ENCODE measurements at regions not wholly inside any gene's neighbourhood (a gene's known extent, or its start where the extent isn't known, plus 50 kb on each side); places are given as distances from the start of the nearest gene placed in this dataset.

DNA sequence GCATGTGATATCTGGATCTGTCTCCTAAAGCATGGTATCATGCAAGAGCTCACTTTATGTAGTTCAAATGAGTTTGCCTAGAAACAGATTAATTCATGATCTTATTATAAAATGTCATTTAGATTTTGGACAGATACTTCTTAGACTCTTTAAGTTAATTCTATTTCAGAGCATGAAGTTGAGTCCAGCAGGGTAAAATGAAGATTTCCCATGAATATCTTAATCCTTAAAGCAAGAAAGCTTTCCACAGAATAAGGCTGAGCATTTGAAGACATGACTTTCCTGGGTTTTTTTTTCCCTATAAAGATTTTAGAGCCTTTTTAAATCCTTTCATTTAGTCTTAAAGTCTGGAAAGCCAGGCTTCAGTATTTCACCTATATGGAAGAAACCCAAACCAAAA, 556.0 kb upstream of the GJE1 start:
- TF ChIP-seq, protein P1, sequence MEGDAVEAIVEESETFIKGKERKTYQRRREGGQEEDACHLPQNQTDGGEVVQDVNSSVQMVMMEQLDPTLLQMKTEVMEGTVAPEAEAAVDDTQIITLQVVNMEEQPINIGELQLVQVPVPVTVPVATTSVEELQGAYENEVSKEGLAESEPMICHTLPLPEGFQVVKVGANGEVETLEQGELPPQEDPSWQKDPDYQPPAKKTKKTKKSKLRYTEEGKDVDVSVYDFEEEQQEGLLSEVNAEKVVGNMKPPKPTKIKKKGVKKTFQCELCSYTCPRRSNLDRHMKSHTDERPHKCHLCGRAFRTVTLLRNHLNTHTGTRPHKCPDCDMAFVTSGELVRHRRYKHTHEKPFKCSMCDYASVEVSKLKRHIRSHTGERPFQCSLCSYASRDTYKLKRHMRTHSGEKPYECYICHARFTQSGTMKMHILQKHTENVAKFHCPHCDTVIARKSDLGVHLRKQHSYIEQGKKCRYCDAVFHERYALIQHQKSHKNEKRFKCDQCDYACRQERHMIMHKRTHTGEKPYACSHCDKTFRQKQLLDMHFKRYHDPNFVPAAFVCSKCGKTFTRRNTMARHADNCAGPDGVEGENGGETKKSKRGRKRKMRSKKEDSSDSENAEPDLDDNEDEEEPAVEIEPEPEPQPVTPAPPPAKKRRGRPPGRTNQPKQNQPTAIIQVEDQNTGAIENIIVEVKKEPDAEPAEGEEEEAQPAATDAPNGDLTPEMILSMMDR (IDR thresholded peaks at IDR 0.05; ENCODE audit: extremely low read depth, low read depth, low read length) = no peak
- Histone ChIP-seq H2AFZ (ENCODE audit: low read length) (no peak overlapping the region), H3K9me3 (ENCODE audit: low read depth, low read length) (no peaks in the 10 kb centered on the region), H3K79me2 (ENCODE audit: insufficient read depth, low read length) (no peaks in the 10 kb centered on the region), H3K27ac (ENCODE audit: low read depth, low read length) (no peak overlapping the region), H4K20me1 (ENCODE audit: insufficient read depth, low read length) (no peaks in the 10 kb centered on the region), H3K27me3 (ENCODE audit: insufficient read depth, low read length) (no peaks in the 10 kb centered on the region), H3K36me3 (ENCODE audit: insufficient read depth, low read length) (no peaks in the 10 kb centered on the region), H3K4me2 (ENCODE audit: insufficient read depth, low read length) (no peak overlapping the region), H3K4me1 (ENCODE audit: insufficient read depth, low read length) (peaks cover 7% of the 10 kb centered on the region), H3K4me3 (ENCODE audit: insufficient read depth, low read length) (no peak overlapping the region)
- no peak for DNase-seq (ENCODE audit: insufficient read length, low spot score, missing footprints)

DNA sequence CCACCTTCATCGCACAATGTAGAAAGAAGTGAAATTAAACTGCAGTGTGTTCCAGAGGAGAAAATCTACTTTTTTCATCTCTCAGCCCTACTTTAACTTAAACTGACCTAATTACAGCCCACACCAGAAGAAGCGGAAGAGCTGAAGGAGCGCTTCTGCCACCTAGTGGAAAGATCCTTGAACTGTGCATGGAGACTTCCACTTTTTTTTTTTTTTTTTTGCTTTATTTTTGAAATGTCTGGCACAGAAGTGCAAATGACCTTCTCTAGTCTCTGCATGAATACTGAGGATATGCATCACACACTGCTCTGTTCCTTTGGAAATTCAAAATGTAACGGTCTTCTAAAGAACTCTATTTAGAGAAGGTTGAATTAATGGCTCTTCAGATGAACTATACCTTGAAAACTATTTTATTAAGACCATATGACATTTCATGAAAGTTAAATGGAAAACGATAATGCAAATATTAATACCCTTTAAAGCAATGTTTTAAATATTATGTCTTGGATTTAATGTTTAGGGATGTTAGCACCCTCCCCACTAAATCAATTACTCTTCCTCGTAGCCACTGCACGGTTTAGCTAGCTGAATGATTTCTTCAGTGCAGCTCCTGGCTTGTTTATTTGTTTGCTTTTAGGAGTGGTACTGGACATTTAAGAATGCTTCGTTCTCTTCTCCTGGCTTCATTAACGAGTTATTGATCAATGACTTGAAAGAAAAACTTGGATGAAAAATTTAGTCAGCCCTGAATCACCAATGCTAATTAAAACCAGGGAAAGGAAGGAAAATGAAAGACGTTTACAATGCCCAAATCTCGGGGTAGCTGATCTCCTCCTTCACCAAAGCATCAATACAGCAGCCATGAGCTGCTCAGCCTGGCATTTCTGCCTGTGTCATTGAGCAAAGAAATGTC, 569.6 kb upstream of the GJE1 start:
- DNase-seq (ENCODE audit: insufficient read length, low spot score, missing footprints) = peak; percentile 91
- peak overlapping the region; percentile 53 for H3K4me2 ChIP-seq (ENCODE audit: insufficient read depth, low read length)
- H2AFZ ChIP-seq (ENCODE audit: low read length) = peak overlapping the region; percentile 81
- no peaks in the 10 kb centered on the region for H3K79me2 ChIP-seq (ENCODE audit: insufficient read depth, low read length)
- H3K27ac ChIP-seq (ENCODE audit: low read depth, low read length) = peak overlapping the region; percentile 50
- no peaks in the 10 kb centered on the region for H3K27me3 ChIP-seq (ENCODE audit: insufficient read depth, low read length)
- H3K36me3 ChIP-seq (ENCODE audit: insufficient read depth, low read length) = no peaks in the 10 kb centered on the region
- H3K4me3 ChIP-seq (ENCODE audit: insufficient read depth, low read length) = peak overlapping the region; percentile 48
- H3K4me1 ChIP-seq (ENCODE audit: insufficient read depth, low read length) = peaks cover 14% of the 10 kb centered on the region
- TF ChIP-seq, protein P1 (IDR thresholded peaks at IDR 0.05; ENCODE audit: extremely low read depth, low read depth, low read length) = peak; percentile 92
- no peaks in the 10 kb centered on the region for H4K20me1 ChIP-seq (ENCODE audit: insufficient read depth, low read length)
- no peaks in the 10 kb centered on the region for H3K9me3 ChIP-seq (ENCODE audit: low read depth, low read length)

DNA sequence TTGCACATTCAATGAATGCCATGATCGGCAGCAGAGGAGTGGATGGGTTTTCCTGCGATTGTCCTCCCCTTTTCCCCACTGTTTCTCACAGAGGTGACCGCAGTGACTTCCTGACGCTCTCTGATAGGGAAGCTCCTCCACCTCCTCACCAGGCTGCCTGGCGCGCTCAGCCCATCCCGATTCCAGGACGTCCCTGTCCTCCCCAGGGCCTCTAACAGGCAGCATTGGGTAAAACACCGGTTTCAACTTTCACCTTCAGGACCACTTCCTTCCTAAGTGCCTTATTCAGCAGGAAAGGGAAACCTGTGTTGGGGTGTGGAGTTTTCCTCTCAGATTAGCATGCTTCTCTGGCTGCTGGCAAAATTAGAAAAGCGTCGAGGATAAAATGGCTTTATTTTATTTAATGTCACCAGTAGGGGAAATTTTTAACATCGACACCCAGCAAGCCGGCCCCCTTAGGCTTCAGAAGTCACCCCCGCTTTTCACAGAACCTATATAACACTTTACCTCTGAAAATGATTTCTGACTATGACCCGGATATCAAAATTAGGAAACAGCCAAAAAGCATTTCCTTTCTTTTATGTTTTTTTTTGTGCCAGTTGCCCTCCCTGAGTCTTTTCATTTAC, 570.4 kb upstream of the GJE1 start:
- DNase-seq (ENCODE audit: insufficient read length, low spot score, missing footprints) = peak; percentile 53
- H3K4me2 ChIP-seq (ENCODE audit: insufficient read depth, low read length) = peak overlapping the region; percentile 53

More for the DNA sequence above, 570.4 kb upstream of the GJE1 start:
- Histone ChIP-seq H3K4me1 (ENCODE audit: insufficient read depth, low read length) (peaks cover 14% of the 10 kb centered on the region), H3K36me3 (ENCODE audit: insufficient read depth, low read length) (no peaks in the 10 kb centered on the region), H3K4me3 (ENCODE audit: insufficient read depth, low read length) (peak overlapping the region; percentile 41), H3K79me2 (ENCODE audit: insufficient read depth, low read length) (no peaks in the 10 kb centered on the region), H3K9me3 (ENCODE audit: low read depth, low read length) (no peaks in the 10 kb centered on the region), H2AFZ (ENCODE audit: low read length) (peak overlapping the region; percentile 80), H4K20me1 (ENCODE audit: insufficient read depth, low read length) (no peaks in the 10 kb centered on the region), H3K27ac (ENCODE audit: low read depth, low read length) (peak overlapping the region; percentile 50), H3K27me3 (ENCODE audit: insufficient read depth, low read length) (no peaks in the 10 kb centered on the region)
- TF ChIP-seq, protein P1 (IDR thresholded peaks at IDR 0.05; ENCODE audit: extremely low read depth, low read depth, low read length) = no peak
